ENCODE measurements at regions not wholly inside any gene's neighbourhood (a gene's known extent, or its start where the extent isn't known, plus 50 kb on each side); places are given as distances from the start of the nearest gene placed in this dataset.

- TF ChIP-seq POLR2A (IDR thresholded peaks at IDR 0.05): no peak
- TF ChIP-seq, protein P1, sequence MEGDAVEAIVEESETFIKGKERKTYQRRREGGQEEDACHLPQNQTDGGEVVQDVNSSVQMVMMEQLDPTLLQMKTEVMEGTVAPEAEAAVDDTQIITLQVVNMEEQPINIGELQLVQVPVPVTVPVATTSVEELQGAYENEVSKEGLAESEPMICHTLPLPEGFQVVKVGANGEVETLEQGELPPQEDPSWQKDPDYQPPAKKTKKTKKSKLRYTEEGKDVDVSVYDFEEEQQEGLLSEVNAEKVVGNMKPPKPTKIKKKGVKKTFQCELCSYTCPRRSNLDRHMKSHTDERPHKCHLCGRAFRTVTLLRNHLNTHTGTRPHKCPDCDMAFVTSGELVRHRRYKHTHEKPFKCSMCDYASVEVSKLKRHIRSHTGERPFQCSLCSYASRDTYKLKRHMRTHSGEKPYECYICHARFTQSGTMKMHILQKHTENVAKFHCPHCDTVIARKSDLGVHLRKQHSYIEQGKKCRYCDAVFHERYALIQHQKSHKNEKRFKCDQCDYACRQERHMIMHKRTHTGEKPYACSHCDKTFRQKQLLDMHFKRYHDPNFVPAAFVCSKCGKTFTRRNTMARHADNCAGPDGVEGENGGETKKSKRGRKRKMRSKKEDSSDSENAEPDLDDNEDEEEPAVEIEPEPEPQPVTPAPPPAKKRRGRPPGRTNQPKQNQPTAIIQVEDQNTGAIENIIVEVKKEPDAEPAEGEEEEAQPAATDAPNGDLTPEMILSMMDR (IDR thresholded peaks at IDR 0.05): no peak
These were observed 1550.8 kb upstream of the PIK3C3 start for GRCh38 chr18:40404284-40404683.

Data from testis (tissue), 2 donors.